K562 (cell line): ENCODE measurements at regions not wholly inside any gene's neighbourhood (a gene's known extent, or its start where the extent isn't known, plus 50 kb on each side); places are given as distances from the start of the nearest gene placed in this dataset.

ENCODE experiments used
- ATAC-seq: fragments of 200-7000 bp; cut with Tn5 transposase; 3 replicates; pipeline ENCODE4 v1.9.1; 2020; ENCODE audit warnings: moderate library complexity
- BruUV-seq: library from RNA; stranded (reverse); fragments of 400-500 nt; replicated peaks from 2 replicates; lab custom pipeline; 2021; lab: Mats Ljungman, UMichigan
- CTCF ChIA-PET: fragments of 300-600 bp; formaldehyde crosslinking; extraction: SDS; loops from one replicate; lab custom pipeline; 2021; ENCODE audit warnings: low intra/inter-chr PET ratio; lab: Yijun Ruan, JAX
- POLR2A ChIA-PET: fragments of 300-600, 350-650 bp; sonication (Branson Sonifier 250); formaldehyde crosslinking; extraction: SDS; loops from one replicate; lab custom pipeline; 2021; ENCODE audit warnings: antibody characterized with exemption, inconsistent platforms; lab: Yijun Ruan, JAX
- DNase-seq, 4 experiments: peaks; one replicate each; pipeline versions ENCODE4 v3.0.0 to v3.0.0-alpha.2; 2011 to 2018; ENCODE audit warnings: low spot score in 3 of 4, mixed read lengths in 3 of 4; ENCODE audit errors: extremely low read depth in 1 of 4
- FAIRE-seq: peaks from 2 replicates; lab custom pipeline; 2011; peaks lifted over from hg19 to GRCh38; lab: Jason Lieb, UNC
- H2AFZ ChIP-seq: 2 replicates; pipeline ENCODE4 v1.6.0; 2011; ENCODE audit warnings: low read depth, low read length, control low read depth, inconsistent platforms
- H3K27ac ChIP-seq: fragments of 200-600 bp; 3 replicates; pipeline ENCODE4 v1.8.0; 2011; ENCODE audit warnings: low read depth, mild to moderate bottlenecking, control low read depth, inconsistent platforms, low read length, moderate library complexity, mixed read lengths; ENCODE audit errors: extremely low read depth
- H3K27me3 ChIP-seq, 2 experiments: fragments of 300-600 bp in 1 of 2; 2 replicates in 1 of 2; 3 replicates in 1 of 2; pipeline versions ENCODE4 v1.6.0 to v1.8.0; 2011; ENCODE audit warnings: inconsistent platforms in 2 of 2, low read length in 2 of 2, mild to moderate bottlenecking in 1 of 2, mixed read lengths in 1 of 2, moderate library complexity in 1 of 2; ENCODE audit not compliant: control insufficient read depth in 2 of 2, insufficient read depth in 2 of 2
- H3K36me3 ChIP-seq: fragments of 300-600 bp; 3 replicates; pipeline ENCODE4 v1.8.0; 2011; ENCODE audit warnings: mild to moderate bottlenecking, low read length, inconsistent platforms; ENCODE audit not compliant: control insufficient read depth, insufficient read depth
- H3K4me1 ChIP-seq, 2 experiments: fragments of 200-600 bp in 1 of 2; replicated peaks in 1 of 2; 2 replicates in 1 of 2; 3 replicates in 1 of 2; pipeline versions ENCODE4 v1.5.1 to v1.8.0; 2011; ENCODE audit warnings: inconsistent platforms in 2 of 2, low read length in 2 of 2, mild to moderate bottlenecking in 1 of 2, mixed read lengths in 1 of 2, moderate library complexity in 1 of 2; ENCODE audit not compliant: control insufficient read depth in 2 of 2, insufficient read depth in 2 of 2
- H3K4me2 ChIP-seq: 2 replicates; pipeline ENCODE4 v1.6.1; 2011; ENCODE audit warnings: low read length, control low read depth, inconsistent platforms, mixed read lengths; ENCODE audit not compliant: insufficient read depth
- H3K4me3 ChIP-seq: fragments of 200-600 bp; sonication (generic), shearing (Covaris generic); 2 replicates; pipeline ENCODE4 v1.5.1; 2016; ENCODE audit warnings: control low read depth, inconsistent platforms
- H3K79me2 ChIP-seq: fragments of 200-600 bp; 3 replicates; pipeline ENCODE4 v1.8.0; 2011; ENCODE audit warnings: low read length, inconsistent platforms; ENCODE audit not compliant: control insufficient read depth, insufficient read depth
- H3K9ac ChIP-seq, 2 experiments: 2 replicates each; pipeline versions ENCODE4 v1.6.0 to v1.6.1; 2011; ENCODE audit warnings: low read depth in 2 of 2, low read length in 2 of 2, control low read depth in 1 of 2, inconsistent platforms in 1 of 2, mild to moderate bottlenecking in 1 of 2, mixed read lengths in 1 of 2; ENCODE audit not compliant: insufficient read depth in 1 of 2
- H3K9me1 ChIP-seq: one replicate; pipeline ENCODE4 v1.6.0; 2011; ENCODE audit warnings: inconsistent platforms, mild to moderate bottlenecking, low read length, moderate library complexity; ENCODE audit not compliant: control insufficient read depth, insufficient read depth
- H3K9me3 ChIP-seq: replicated peaks from 2 replicates; pipeline ENCODE4 v1.5.1; 2011; ENCODE audit warnings: low read depth, low read length, inconsistent platforms; ENCODE audit not compliant: control insufficient read depth, insufficient read depth
- H4K20me1 ChIP-seq: replicated peaks from 2 replicates; pipeline ENCODE4 v1.6.1; 2011; ENCODE audit warnings: low read length, inconsistent platforms, mixed read lengths; ENCODE audit not compliant: control insufficient read depth, insufficient read depth
- C11orf30 ChIP-seq: fragments of 450-650 bp; IDR thresholded peaks from 2 replicates; pipeline ENCODE4 v1.6.1; 2016; ENCODE audit warnings: low read depth, mild to moderate bottlenecking
- CBX5 ChIP-seq: IDR thresholded peaks from 2 replicates; pipeline ENCODE4 v1.6.1; 2014; ENCODE audit warnings: low read depth, borderline replicate concordance
- MAFG ChIP-seq: fragments of 450-650 bp; conservative IDR thresholded peaks from 2 replicates; pipeline ENCODE4 v1.6.1; 2016; ENCODE audit warnings: missing genetic modification characterization, missing compliant biosample characterization
- NR2C2 ChIP-seq, 2 experiments: fragments of 200-800 bp in 1 of 2; sonication (Bioruptor generic) in 1 of 2; sonication (generic) in 1 of 2; formaldehyde crosslinking in 1 of 2; IDR thresholded peaks; 2 replicates each; pipeline versions ENCODE4 v1.6.1 to v1.8.0; 2016 to 2022; ENCODE audit warnings: mild to moderate bottlenecking in 1 of 2, missing compliant biosample characterization in 1 of 2, missing genetic modification characterization in 1 of 2, missing genetic modification reagents in 1 of 2
- ZNF316 ChIP-seq: fragments of 450-650 bp; IDR thresholded peaks from 2 replicates; pipeline ENCODE4 v1.6.1; 2016
- in situ Hi-C: fragments of 300-500 bp; cut with MboI; formaldehyde crosslinking; loops from 4 replicates; pipeline ENCODE4 v1.15.0; 2018; ENCODE audit warnings: inconsistent platforms, mixed read lengths
- intact Hi-C: fragments of 100-400 bp; cut with micrococcal nuclease; formaldehyde crosslinking; loops from 2 replicates; pipeline ENCODE4 v1.14.2; 2022
- TF ChIP-seq, protein P1 (sequence below): fragments of 450-650 bp; IDR thresholded peaks from 2 replicates; pipeline ENCODE4 v1.6.1; 2018; ENCODE audit not compliant: partially characterized antibody

DNA sequence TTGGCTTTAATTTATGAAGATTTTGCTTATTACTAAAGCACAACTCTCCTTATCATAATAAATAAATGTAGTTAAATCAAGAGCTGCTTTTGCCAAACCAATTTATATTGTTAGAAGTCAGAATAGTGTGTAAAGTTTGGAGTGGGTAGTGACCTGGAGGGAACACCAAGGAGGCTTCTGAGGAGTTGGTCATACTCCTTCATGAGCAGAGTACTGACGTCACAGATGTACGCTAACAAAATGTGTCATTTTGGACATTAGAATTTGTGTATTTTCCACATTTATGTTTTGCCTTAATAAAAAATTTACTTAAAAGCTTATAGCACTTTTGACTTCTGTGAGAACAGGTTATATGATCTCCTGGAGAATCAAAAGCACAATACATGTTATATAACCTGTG lies 953.5 kb upstream of the INTU start (continued):
- no peak for TF ChIP-seq CBX5
- no peak for TF ChIP-seq NR2C2 (CRISPR knock-in tag; IDR thresholded peaks at IDR 0.05)
- no peak for TF ChIP-seq NR2C2 (tag; IDR thresholded peaks at IDR 0.05)

DNA sequence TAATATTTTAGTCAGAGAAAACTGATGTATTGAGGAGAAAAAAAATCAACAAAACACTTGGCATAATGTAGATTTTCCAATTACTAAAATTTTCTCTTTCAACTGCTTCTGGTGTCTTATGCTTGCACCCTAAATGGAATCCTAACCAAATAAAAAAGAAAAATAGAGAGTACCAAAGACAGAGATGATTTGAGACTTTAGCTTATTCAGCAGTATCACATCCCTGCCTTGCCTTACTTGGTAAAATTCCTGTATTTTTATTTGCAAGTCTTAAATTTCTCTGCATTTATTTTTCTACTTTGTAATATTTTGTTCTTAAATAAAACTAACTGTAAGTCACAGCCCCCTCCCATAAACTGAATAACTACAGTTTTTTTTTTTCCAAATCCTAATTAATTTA lies 950.5 kb upstream of the INTU start:
- Histone ChIP-seq H3K4me2 (no peak overlapping the region), H3K36me3 (peaks cover 46% of the 10 kb centered on the region), H3K9me1 (no peaks in the 10 kb centered on the region), H3K79me2 (peaks cover 92% of the 10 kb centered on the region), H3K4me3 (no peak overlapping the region), H4K20me1 (no peaks in the 10 kb centered on the region), H3K27ac (no peak overlapping the region), H2AFZ (no peak overlapping the region), H3K27me3 (no peaks in the 10 kb centered on the region), H3K9ac (no peak overlapping the region), H3K9me3 (no peaks in the 10 kb centered on the region), H3K4me1 (0 out of 5 replicates have a peak, but pooled peaks cover 0 to 3% of the 10 kb centered on the region in 2 experiments)
- no TSS peak for BruUV-seq
- TF ChIP-seq C11orf30 (peak; percentile 55), ZNF316 (peak; percentile 80), MAFG (tag) (peak; percentile 42)
- TF ChIP-seq, protein P1, sequence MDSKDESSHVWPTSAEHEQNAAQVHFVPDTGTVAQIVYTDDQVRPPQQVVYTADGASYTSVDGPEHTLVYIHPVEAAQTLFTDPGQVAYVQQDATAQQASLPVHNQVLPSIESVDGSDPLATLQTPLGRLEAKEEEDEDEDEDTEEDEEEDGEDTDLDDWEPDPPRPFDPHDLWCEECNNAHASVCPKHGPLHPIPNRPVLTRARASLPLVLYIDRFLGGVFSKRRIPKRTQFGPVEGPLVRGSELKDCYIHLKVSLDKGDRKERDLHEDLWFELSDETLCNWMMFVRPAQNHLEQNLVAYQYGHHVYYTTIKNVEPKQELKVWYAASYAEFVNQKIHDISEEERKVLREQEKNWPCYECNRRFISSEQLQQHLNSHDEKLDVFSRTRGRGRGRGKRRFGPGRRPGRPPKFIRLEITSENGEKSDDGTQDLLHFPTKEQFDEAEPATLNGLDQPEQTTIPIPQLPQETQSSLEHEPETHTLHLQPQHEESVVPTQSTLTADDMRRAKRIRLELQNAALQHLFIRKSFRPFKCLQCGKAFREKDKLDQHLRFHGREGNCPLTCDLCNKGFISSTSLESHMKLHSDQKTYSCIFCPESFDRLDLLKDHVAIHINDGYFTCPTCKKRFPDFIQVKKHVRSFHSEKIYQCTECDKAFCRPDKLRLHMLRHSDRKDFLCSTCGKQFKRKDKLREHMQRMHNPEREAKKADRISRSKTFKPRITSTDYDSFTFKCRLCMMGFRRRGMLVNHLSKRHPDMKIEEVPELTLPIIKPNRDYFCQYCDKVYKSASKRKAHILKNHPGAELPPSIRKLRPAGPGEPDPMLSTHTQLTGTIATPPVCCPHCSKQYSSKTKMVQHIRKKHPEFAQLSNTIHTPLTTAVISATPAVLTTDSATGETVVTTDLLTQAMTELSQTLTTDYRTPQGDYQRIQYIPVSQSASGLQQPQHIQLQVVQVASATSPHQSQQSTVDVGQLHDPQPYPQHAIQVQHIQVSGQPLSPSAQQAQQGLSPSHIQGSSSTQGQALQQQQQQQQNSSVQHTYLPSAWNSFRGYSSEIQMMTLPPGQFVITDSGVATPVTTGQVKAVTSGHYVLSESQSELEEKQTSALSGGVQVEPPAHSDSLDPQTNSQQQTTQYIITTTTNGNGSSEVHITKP = no peak
- ChIA-PET CTCF (no interaction called here), POLR2A (interaction anchor here (0.6 kb wide), 1 partner anchor 186 kb away, joined by 3 read pairs; no protein-coding TSS in a partner anchor)
- in situ Hi-C loops = no loop called here
- no peak for DNase-seq
- FAIRE-seq = no peak
- intact Hi-C loops = no loop called here
- ATAC-seq = no peak
